22Rv1 (cell line): ENCODE measurements at regions not wholly inside any gene's neighbourhood (a gene's known extent, or its start where the extent isn't known, plus 50 kb on each side); places are given as distances from the start of the nearest gene placed in this dataset.
"Not testable (repeated sequence)": the region's sequence is repeated elsewhere in the genome, so short reads cannot be mapped to it uniquely, and the experiment has no call there.

Experiments
- H3K27ac ChIP-seq: fragments of 450-650 bp; 2 replicates; pipeline ENCODE4 v1.5.1; 2017
- CTCF ChIP-seq: fragments of 450-650 bp; IDR thresholded peaks from 2 replicates; pipeline ENCODE4 v1.5.1; 2017; ENCODE audit warnings: mild to moderate bottlenecking
- ZFX ChIP-seq: fragments of 450-650 bp; IDR thresholded peaks from 2 replicates; pipeline ENCODE4 v1.6.1; 2017; ENCODE audit warnings: antibody characterized with exemption, borderline replicate concordance

GRCh38 chr20:47905628-47906347 lies 120.5 kb upstream of the SULF2 start:
- H3K27ac ChIP-seq: no peak overlapping the region
- TF ChIP-seq CTCF (no peak), ZFX (no peak)

- H3K27ac ChIP-seq: not testable (repeated sequence)
These were observed 117.7 kb upstream of the SULF2 start for GRCh38 chr20:47903009-47903408.

- H3K27ac ChIP-seq: not testable (repeated sequence)
These were observed 114.0 kb upstream of the SULF2 start for GRCh38 chr20:47899313-47899712.

- H3K27ac ChIP-seq: no peak overlapping the region
- TF ChIP-seq CTCF: no peak
- no peak for TF ChIP-seq ZFX
These were observed 112.2 kb upstream of the SULF2 start for GRCh38 chr20:47897461-47897860.

- not testable (repeated sequence) for H3K27ac ChIP-seq
These were observed 107.4 kb upstream of the SULF2 start for GRCh38 chr20:47892681-47893080.

GRCh38 chr20:47890708-47891107 lies 105.4 kb upstream of the SULF2 start:
- H3K27ac ChIP-seq: not testable (repeated sequence)

GRCh38 chr20:47889751-47890150 lies 104.5 kb upstream of the SULF2 start:
- H3K27ac ChIP-seq: not testable (repeated sequence)

GRCh38 chr20:47888351-47888750 lies 103.1 kb upstream of the SULF2 start:
- TF ChIP-seq ZFX: no peak
- no peak overlapping the region for H3K27ac ChIP-seq

GRCh38 chr20:47887477-47888080 lies 102.3 kb upstream of the SULF2 start:
- TF ChIP-seq CTCF (no peak), ZFX (no peak)
- no peak overlapping the region for H3K27ac ChIP-seq

- no peak overlapping the region for H3K27ac ChIP-seq
- TF ChIP-seq ZFX (no peak), CTCF (no peak)
These were observed 101.8 kb upstream of the SULF2 start for GRCh38 chr20:47887064-47887463.
